PC-9 (cell line): ENCODE measurements at regions not wholly inside any gene's neighbourhood (a gene's known extent, or its start where the extent isn't known, plus 50 kb on each side); places are given as distances from the start of the nearest gene placed in this dataset.

Experiments
- EZH2 ChIP-seq: fragments of 200-600 bp; sonication (generic); IDR thresholded peaks from 2 replicates; pipeline ENCODE4 v1.8.0; 2017; ENCODE audit warnings: antibody characterized with exemption, low read depth
- TF ChIP-seq, protein P1 (sequence below): fragments of 200-600 bp; sonication (generic); conservative IDR thresholded peaks from 2 replicates; pipeline ENCODE4 v1.6.1; 2017; ENCODE audit warnings: mixed run types, antibody characterized with exemption, mild to moderate bottlenecking, moderate library complexity

DNA sequence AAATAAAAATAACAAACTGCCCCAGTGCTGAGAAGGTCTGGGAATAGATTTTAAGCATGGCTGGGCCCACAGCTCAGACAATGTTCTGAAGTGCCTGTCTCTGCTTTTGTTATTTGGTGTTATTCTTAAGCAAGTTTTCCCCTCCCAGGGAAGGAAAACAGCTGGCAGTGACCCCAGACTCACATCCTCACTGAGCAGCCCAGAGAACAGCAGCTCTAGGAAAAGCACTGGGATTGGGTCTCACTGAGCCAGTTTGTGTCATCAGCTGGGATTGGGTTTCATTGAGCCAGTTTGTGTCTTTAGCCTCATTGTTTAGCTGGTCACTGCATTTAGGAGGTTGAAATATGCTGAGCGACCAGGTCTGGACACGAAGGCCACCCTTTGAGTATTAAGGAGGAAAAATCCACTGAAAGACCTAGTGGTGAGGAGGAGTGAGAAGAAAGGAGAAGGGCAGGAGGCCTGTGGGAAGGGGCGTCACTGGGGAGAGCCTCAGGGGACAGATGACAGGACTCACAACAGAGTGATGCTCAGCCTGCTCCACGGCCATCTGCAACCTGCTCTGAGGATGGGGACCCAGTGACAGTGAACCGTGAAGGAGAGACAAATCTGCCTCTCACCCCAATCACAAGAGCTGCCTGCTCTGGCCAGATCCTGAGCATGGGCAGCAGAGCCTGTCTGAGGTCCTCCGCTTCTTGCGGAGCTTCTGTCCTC, 103.8 kb downstream of the TOMM20 start:
- TF ChIP-seq, protein P1, sequence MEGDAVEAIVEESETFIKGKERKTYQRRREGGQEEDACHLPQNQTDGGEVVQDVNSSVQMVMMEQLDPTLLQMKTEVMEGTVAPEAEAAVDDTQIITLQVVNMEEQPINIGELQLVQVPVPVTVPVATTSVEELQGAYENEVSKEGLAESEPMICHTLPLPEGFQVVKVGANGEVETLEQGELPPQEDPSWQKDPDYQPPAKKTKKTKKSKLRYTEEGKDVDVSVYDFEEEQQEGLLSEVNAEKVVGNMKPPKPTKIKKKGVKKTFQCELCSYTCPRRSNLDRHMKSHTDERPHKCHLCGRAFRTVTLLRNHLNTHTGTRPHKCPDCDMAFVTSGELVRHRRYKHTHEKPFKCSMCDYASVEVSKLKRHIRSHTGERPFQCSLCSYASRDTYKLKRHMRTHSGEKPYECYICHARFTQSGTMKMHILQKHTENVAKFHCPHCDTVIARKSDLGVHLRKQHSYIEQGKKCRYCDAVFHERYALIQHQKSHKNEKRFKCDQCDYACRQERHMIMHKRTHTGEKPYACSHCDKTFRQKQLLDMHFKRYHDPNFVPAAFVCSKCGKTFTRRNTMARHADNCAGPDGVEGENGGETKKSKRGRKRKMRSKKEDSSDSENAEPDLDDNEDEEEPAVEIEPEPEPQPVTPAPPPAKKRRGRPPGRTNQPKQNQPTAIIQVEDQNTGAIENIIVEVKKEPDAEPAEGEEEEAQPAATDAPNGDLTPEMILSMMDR, result no peak
- no peak for TF ChIP-seq EZH2
